Activated CD4-positive, alpha-beta T cell treated with anti-CD3 and anti-CD28 coated beads for 36 hours (primary cell): ENCODE measurements at regions not wholly inside any gene's neighbourhood (a gene's known extent, or its start where the extent isn't known, plus 50 kb on each side); places are given as distances from the start of the nearest gene placed in this dataset.
"Not testable (repeated sequence)": the region's sequence is repeated elsewhere in the genome, so short reads cannot be mapped to it uniquely, and the experiment has no call there.

Experiments used
- ATAC-seq: fragments of 200-7000 bp; cut with Tn5 transposase; one replicate; pipeline ENCODE4 v1.10.0; 2021; ENCODE audit warnings: mild to moderate bottlenecking, moderate library complexity
- CTCF ChIA-PET: fragments of 350-600 bp; sonication (Branson Sonifier 250); formaldehyde crosslinking; loops from one replicate; lab custom pipeline; 2021; ENCODE audit warnings: antibody characterized with exemption; lab: Charles Lee
- POLR2A ChIA-PET: fragments of 350-600 bp; sonication (Branson Sonifier 250); formaldehyde crosslinking; loops from one replicate; lab custom pipeline; 2021; ENCODE audit warnings: antibody characterized with exemption, inconsistent platforms; lab: Charles Lee
- DNase-seq: peaks from one replicate; pipeline ENCODE4 v3.0.0-alpha.2; 2020
- H3K27ac Mint-ChIP-seq: one replicate; pipeline ENCODE4 v1.8.0; 2021; ENCODE audit warnings: mixed read lengths
- H3K27me3 Mint-ChIP-seq: one replicate; pipeline ENCODE4 v1.8.0; 2021; ENCODE audit warnings: mixed read lengths
- H3K36me3 Mint-ChIP-seq: one replicate; pipeline ENCODE4 v1.8.0; 2021; ENCODE audit warnings: low read depth, mixed read lengths
- H3K4me1 Mint-ChIP-seq: one replicate; pipeline ENCODE4 v1.8.0; 2021; ENCODE audit warnings: mixed read lengths
- H3K4me3 Mint-ChIP-seq: one replicate; pipeline ENCODE4 v1.8.0; 2021; ENCODE audit warnings: mild to moderate bottlenecking, moderate library complexity, mixed read lengths
- H3K9me3 Mint-ChIP-seq: one replicate; pipeline ENCODE4 v1.8.0; 2021; ENCODE audit warnings: low read depth, mixed read lengths
- intact Hi-C, 2 experiments: fragments of 100-400 bp; cut with DNase I in 1 of 2; cut with micrococcal nuclease in 1 of 2; formaldehyde crosslinking; loops; one replicate each; pipeline versions ENCODE4 v1.14.2 to v1.15.1; 2022 to 2024; cut with DNase I, micrococcal nuclease

GRCh38 chr9:13035822-13036221 is 243.7 kb downstream of the MPDZ start:
- CTCF ChIA-PET: interaction anchor here (0.6 kb wide), 1 partner anchor 98 kb away, joined by 3 read pairs; no protein-coding TSS in a partner anchor
- no peaks in the 10 kb centered on the region for H3K36me3 Mint-ChIP-seq
- DNase-seq: no peak
- H3K27me3 Mint-ChIP-seq: no peaks in the 10 kb centered on the region
- no peak overlapping the region for H3K27ac Mint-ChIP-seq
- no peak overlapping the region for H3K4me3 Mint-ChIP-seq
- intact Hi-C loops: loop anchor here in 1 of 2 experiments (10.0 kb wide), 1 partner anchor 1389 kb away; no protein-coding TSS in a partner anchor
- no peak for ATAC-seq
- POLR2A ChIA-PET: no interaction called here
- no peaks in the 10 kb centered on the region for H3K4me1 Mint-ChIP-seq
- peaks cover 3% of the 10 kb centered on the region for H3K9me3 Mint-ChIP-seq

GRCh38 chr9:13037808-13038207 is 241.7 kb downstream of the MPDZ start:
- H3K4me3 Mint-ChIP-seq, H3K9me3 Mint-ChIP-seq, ATAC-seq, H3K27me3 Mint-ChIP-seq, DNase-seq, CTCF ChIA-PET, POLR2A ChIA-PET, H3K27ac Mint-ChIP-seq, H3K36me3 Mint-ChIP-seq, H3K4me1 Mint-ChIP-seq: not testable (repeated sequence)
- intact Hi-C loops: loop anchor here in 1 of 2 experiments (10.0 kb wide), 1 partner anchor 1387 kb away; no protein-coding TSS in a partner anchor

GRCh38 chr9:13047827-13048587 is 231.5 kb downstream of the MPDZ start:
- CTCF ChIA-PET: no interaction called here
- Mint-ChIP-seq H3K27me3 (no peaks in the 10 kb centered on the region), H3K4me1 (no peaks in the 10 kb centered on the region), H3K36me3 (no peaks in the 10 kb centered on the region), H3K9me3 (peaks cover 8% of the 10 kb centered on the region), H3K27ac (no peak overlapping the region), H3K4me3 (no peak overlapping the region)
- DNase-seq (no peak), ATAC-seq (no peak)
- POLR2A ChIA-PET: no interaction called here
- intact Hi-C loops: no loop called here

- intact Hi-C loops: no loop called here
- ChIA-PET CTCF (no interaction called here), POLR2A (no interaction called here)
- H3K4me3 Mint-ChIP-seq: no peak overlapping the region
- no peaks in the 10 kb centered on the region for H3K27me3 Mint-ChIP-seq
- no peak overlapping the region for H3K27ac Mint-ChIP-seq
- H3K9me3 Mint-ChIP-seq: peaks cover 8% of the 10 kb centered on the region
- ATAC-seq (no peak), DNase-seq (no peak)
- no peaks in the 10 kb centered on the region for H3K36me3 Mint-ChIP-seq
- H3K4me1 Mint-ChIP-seq: no peaks in the 10 kb centered on the region
Measured at GRCh38 chr9:13049223-13049622, 230.3 kb downstream of the MPDZ start.

GRCh38 chr9:13053504-13053903 is 226.0 kb downstream of the MPDZ start:
- H3K4me1 Mint-ChIP-seq: no peaks in the 10 kb centered on the region
- intact Hi-C loops: loop anchor here in 1 of 2 experiments (10.0 kb wide), 1 partner anchor 61 kb away; no protein-coding TSS in a partner anchor
- DNase-seq: no peak
- no peak overlapping the region for H3K4me3 Mint-ChIP-seq
- CTCF ChIA-PET: no interaction called here
- H3K27me3 Mint-ChIP-seq: no peaks in the 10 kb centered on the region
- no peak for ATAC-seq
- H3K36me3 Mint-ChIP-seq: no peaks in the 10 kb centered on the region
- POLR2A ChIA-PET: no interaction called here
- H3K27ac Mint-ChIP-seq: no peak overlapping the region
- peaks cover 3% of the 10 kb centered on the region for H3K9me3 Mint-ChIP-seq

GRCh38 chr9:13054389-13054788 is 225.1 kb downstream of the MPDZ start:
- Mint-ChIP-seq H3K27me3 (no peaks in the 10 kb centered on the region), H3K9me3 (peaks cover 6% of the 10 kb centered on the region), H3K4me1 (no peaks in the 10 kb centered on the region), H3K4me3 (no peak overlapping the region), H3K27ac (no peak overlapping the region), H3K36me3 (no peaks in the 10 kb centered on the region)
- no peak for DNase-seq
- ATAC-seq: no peak
- CTCF ChIA-PET: no interaction called here
- POLR2A ChIA-PET: no interaction called here
- intact Hi-C loops: loop anchor here in 1 of 2 experiments (10.0 kb wide), 1 partner anchor 60 kb away; no protein-coding TSS in a partner anchor
